ENCODE measurements at regions not wholly inside any gene's neighbourhood (a gene's known extent, or its start where the extent isn't known, plus 50 kb on each side); places are given as distances from the start of the nearest gene placed in this dataset.

DNA sequence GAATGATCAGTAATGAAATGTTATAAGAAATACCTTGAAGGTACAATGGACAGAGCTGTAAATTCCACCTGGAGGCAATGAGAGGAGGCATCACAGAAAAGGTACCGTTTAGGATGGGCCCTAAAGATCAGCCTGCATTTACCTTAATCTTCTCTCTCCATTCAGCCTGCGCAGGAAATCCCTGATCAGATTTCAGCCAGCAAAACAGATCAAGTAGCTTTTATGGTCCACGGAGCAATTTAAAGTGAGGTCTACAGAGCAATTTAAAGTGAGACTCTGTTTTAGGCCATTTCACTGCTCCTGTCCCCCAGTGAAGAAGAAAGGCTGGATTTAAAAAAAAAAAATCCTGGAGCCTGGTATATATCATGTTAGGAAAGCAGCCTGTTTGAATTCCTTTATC lies 195.1 kb upstream of the VCX start:
- no peak overlapping the region for H3K4me3 ChIP-seq (replicated peaks in 1 of 3; ENCODE audit: insufficient read depth in 1 of 3, low read depth in 2 of 3, low read length in 3 of 3)
- ATAC-seq: no peak
- POLR2A ChIA-PET: no interaction called here
- no TSS peak for BruUV-seq (replicated peaks)
- H4K20me1 ChIP-seq (ENCODE audit: insufficient read depth, low read length): no peaks in the 10 kb centered on the region
- H3K79me2 ChIP-seq (ENCODE audit: insufficient read depth, low read length): no peaks in the 10 kb centered on the region
- H3K27ac ChIP-seq (ENCODE audit: extremely low read length, insufficient read depth, low read length): no peak overlapping the region
- no peak overlapping the region for H3K9ac ChIP-seq (ENCODE audit: insufficient read depth, low read depth, low read length)
- CTCF ChIA-PET (ENCODE audit: low intra/inter-chr PET ratio, low total read pairs): no interaction called here
- intact Hi-C loops (cut with micrococcal nuclease; ENCODE audit: unreplicated experiment): no loop called here
- H3K27me3 ChIP-seq (ENCODE audit: control insufficient read depth in 1 of 2, insufficient read depth in 2 of 2, low read length in 2 of 2): no peaks in the 10 kb centered on the region
- H2AFZ ChIP-seq (ENCODE audit: low read length): no peak overlapping the region
- no peaks in the 10 kb centered on the region for H3K4me1 ChIP-seq (ENCODE audit: insufficient read depth, low read length)
- H3K36me3 ChIP-seq (replicated peaks in 1 of 2; ENCODE audit: control insufficient read depth in 1 of 2, insufficient read depth in 2 of 2, low read length in 2 of 2): no peaks in the 10 kb centered on the region
- TF ChIP-seq MIER3 (CRISPR knock-in tag; IDR thresholded peaks at IDR 0.05; ENCODE audit: borderline replicate concordance) (no peak), ASH2L (IDR thresholded peaks at IDR 0.05; ENCODE audit: insufficient read length, low read depth, low read length) (no peak), FOXM1 (CRISPR knock-in tag; IDR thresholded peaks at IDR 0.05) (no peak), ZNF660 (CRISPR knock-in tag; IDR thresholded peaks at IDR 0.05; ENCODE audit: borderline replicate concordance, low read depth) (no peak), TMF1 (CRISPR knock-in tag; IDR thresholded peaks at IDR 0.05; ENCODE audit: low read depth) (no peak), ZNF510 (CRISPR knock-in tag; IDR thresholded peaks at IDR 0.05; ENCODE audit: low read depth) (no peak), ADNP (CRISPR knock-in tag; IDR thresholded peaks at IDR 0.05) (no peak), MAFG (CRISPR knock-in tag; IDR thresholded peaks at IDR 0.05) (no peak), ZSCAN20 (CRISPR knock-in tag; IDR thresholded peaks at IDR 0.05; ENCODE audit: borderline replicate concordance) (no peak), LCORL (IDR thresholded peaks at IDR 0.05) (no peak), LCORL (CRISPR knock-in tag; IDR thresholded peaks at IDR 0.05) (no peak), RFX5 (IDR thresholded peaks at IDR 0.05; ENCODE audit: low read depth, low read length) (no peak), SIX1 (CRISPR knock-in tag; IDR thresholded peaks at IDR 0.05; ENCODE audit: borderline replicate concordance) (no peak), TCF12 (IDR thresholded peaks at IDR 0.05) (no peak), TCF12 (CRISPR knock-in tag; IDR thresholded peaks at IDR 0.05) (no peak), ZBTB8A (CRISPR knock-in tag; IDR thresholded peaks at IDR 0.05; ENCODE audit: borderline replicate concordance, low read depth) (no peak), ZSCAN25 (CRISPR knock-in tag; IDR thresholded peaks at IDR 0.05) (no peak), PAF1 (CRISPR knock-in tag; IDR thresholded peaks at IDR 0.05) (no peak)
- TF ChIP-seq, protein P1, sequence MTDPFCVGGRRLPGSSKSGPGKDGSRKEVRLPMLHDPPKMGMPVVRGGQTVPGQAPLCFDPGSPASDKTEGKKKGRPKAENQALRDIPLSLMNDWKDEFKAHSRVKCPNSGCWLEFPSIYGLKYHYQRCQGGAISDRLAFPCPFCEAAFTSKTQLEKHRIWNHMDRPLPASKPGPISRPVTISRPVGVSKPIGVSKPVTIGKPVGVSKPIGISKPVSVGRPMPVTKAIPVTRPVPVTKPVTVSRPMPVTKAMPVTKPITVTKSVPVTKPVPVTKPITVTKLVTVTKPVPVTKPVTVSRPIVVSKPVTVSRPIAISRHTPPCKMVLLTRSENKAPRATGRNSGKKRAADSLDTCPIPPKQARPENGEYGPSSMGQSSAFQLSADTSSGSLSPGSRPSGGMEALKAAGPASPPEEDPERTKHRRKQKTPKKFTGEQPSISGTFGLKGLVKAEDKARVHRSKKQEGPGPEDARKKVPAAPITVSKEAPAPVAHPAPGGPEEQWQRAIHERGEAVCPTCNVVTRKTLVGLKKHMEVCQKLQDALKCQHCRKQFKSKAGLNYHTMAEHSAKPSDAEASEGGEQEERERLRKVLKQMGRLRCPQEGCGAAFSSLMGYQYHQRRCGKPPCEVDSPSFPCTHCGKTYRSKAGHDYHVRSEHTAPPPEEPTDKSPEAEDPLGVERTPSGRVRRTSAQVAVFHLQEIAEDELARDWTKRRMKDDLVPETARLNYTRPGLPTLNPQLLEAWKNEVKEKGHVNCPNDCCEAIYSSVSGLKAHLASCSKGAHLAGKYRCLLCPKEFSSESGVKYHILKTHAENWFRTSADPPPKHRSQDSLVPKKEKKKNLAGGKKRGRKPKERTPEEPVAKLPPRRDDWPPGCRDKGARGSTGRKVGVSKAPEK (CRISPR knock-in tag; IDR thresholded peaks at IDR 0.05; ENCODE audit: borderline replicate concordance): no peak
- TF ChIP-seq, protein P2, sequence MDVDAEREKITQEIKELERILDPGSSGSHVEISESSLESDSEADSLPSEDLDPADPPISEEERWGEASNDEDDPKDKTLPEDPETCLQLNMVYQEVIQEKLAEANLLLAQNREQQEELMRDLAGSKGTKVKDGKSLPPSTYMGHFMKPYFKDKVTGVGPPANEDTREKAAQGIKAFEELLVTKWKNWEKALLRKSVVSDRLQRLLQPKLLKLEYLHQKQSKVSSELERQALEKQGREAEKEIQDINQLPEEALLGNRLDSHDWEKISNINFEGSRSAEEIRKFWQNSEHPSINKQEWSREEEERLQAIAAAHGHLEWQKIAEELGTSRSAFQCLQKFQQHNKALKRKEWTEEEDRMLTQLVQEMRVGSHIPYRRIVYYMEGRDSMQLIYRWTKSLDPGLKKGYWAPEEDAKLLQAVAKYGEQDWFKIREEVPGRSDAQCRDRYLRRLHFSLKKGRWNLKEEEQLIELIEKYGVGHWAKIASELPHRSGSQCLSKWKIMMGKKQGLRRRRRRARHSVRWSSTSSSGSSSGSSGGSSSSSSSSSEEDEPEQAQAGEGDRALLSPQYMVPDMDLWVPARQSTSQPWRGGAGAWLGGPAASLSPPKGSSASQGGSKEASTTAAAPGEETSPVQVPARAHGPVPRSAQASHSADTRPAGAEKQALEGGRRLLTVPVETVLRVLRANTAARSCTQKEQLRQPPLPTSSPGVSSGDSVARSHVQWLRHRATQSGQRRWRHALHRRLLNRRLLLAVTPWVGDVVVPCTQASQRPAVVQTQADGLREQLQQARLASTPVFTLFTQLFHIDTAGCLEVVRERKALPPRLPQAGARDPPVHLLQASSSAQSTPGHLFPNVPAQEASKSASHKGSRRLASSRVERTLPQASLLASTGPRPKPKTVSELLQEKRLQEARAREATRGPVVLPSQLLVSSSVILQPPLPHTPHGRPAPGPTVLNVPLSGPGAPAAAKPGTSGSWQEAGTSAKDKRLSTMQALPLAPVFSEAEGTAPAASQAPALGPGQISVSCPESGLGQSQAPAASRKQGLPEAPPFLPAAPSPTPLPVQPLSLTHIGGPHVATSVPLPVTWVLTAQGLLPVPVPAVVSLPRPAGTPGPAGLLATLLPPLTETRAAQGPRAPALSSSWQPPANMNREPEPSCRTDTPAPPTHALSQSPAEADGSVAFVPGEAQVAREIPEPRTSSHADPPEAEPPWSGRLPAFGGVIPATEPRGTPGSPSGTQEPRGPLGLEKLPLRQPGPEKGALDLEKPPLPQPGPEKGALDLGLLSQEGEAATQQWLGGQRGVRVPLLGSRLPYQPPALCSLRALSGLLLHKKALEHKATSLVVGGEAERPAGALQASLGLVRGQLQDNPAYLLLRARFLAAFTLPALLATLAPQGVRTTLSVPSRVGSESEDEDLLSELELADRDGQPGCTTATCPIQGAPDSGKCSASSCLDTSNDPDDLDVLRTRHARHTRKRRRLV (CRISPR knock-in tag; IDR thresholded peaks at IDR 0.05): no peak
- DNase-seq (ENCODE audit: low spot score): no peak
- in situ Hi-C loops (cut with HindIII; ENCODE audit: extremely low pct_ligation_motif_present, low pct_unique_long_range_greater_than_20kb): no loop called here
- 38% methylated on average over 2 of the region's 3 CpGs for WGBS (ENCODE audit: low lambda C conversion rate)
- FAIRE-seq: no peak
- H3K9me3 ChIP-seq (ENCODE audit: low read length): no peaks in the 10 kb centered on the region
- no peak overlapping the region for H3K4me2 ChIP-seq (ENCODE audit: low read depth, low read length)

Data from HepG2 (cell line).